ENCODE measurements at regions not wholly inside any gene's neighbourhood (a gene's known extent, or its start where the extent isn't known, plus 50 kb on each side); places are given as distances from the start of the nearest gene placed in this dataset.

- no peak overlapping the region for H3K27ac ChIP-seq
- no peak overlapping the region for H3K4me3 ChIP-seq
- H3K27me3 ChIP-seq (replicated peaks; ENCODE audit: insufficient read depth) = no peaks in the 10 kb centered on the region
- no peaks in the 10 kb centered on the region for H3K9me3 ChIP-seq
- H3K36me3 ChIP-seq = no peaks in the 10 kb centered on the region
- DNase-seq (ENCODE audit: low spot score) = no peak
- no peak for ATAC-seq (ENCODE audit: insufficient number of reproducible peaks, low FRiP score, low read depth)
- TF ChIP-seq CTCF (IDR thresholded peaks at IDR 0.05) = no peak
- H3K4me1 ChIP-seq (ENCODE audit: control insufficient read depth in 1 of 2, low read depth in 2 of 2) = no peaks in the 10 kb centered on the region
Measured at GRCh38 chr2:67216103-67216502, 181.0 kb upstream of the ETAA1 start.

GRCh38 chr2:67216881-67217280 lies 180.3 kb upstream of the ETAA1 start:
- DNase-seq (ENCODE audit: low spot score) (no peak), ATAC-seq (ENCODE audit: insufficient number of reproducible peaks, low FRiP score, low read depth) (no peak)
- Histone ChIP-seq H3K4me3 (no peak overlapping the region), H3K27ac (no peak overlapping the region), H3K9me3 (no peaks in the 10 kb centered on the region), H3K27me3 (replicated peaks; ENCODE audit: insufficient read depth) (no peaks in the 10 kb centered on the region), H3K4me1 (ENCODE audit: control insufficient read depth in 1 of 2, low read depth in 2 of 2) (no peaks in the 10 kb centered on the region), H3K36me3 (no peaks in the 10 kb centered on the region)
- TF ChIP-seq CTCF (IDR thresholded peaks at IDR 0.05) = no peak

GRCh38 chr2:67217398-67217797 lies 179.7 kb upstream of the ETAA1 start:
- no peak for DNase-seq (ENCODE audit: low spot score)
- Histone ChIP-seq H3K27ac (no peak overlapping the region), H3K4me1 (ENCODE audit: control insufficient read depth in 1 of 2, low read depth in 2 of 2) (no peaks in the 10 kb centered on the region)

GRCh38 chr2:67218056-67218455 lies 179.1 kb upstream of the ETAA1 start:
- TF ChIP-seq CTCF (IDR thresholded peaks at IDR 0.05) = no peak
- Histone ChIP-seq H3K36me3 (no peaks in the 10 kb centered on the region), H3K27me3 (replicated peaks; ENCODE audit: insufficient read depth) (no peaks in the 10 kb centered on the region), H3K27ac (no peak overlapping the region), H3K4me1 (ENCODE audit: control insufficient read depth in 1 of 2, low read depth in 2 of 2) (no peaks in the 10 kb centered on the region), H3K4me3 (no peak overlapping the region), H3K9me3 (no peaks in the 10 kb centered on the region)
- DNase-seq (ENCODE audit: low spot score) = no peak
- no peak for ATAC-seq (ENCODE audit: insufficient number of reproducible peaks, low FRiP score, low read depth)

More at GRCh38 chr2:67217398-67217797, 179.7 kb upstream of the ETAA1 start:
- no peaks in the 10 kb centered on the region for H3K36me3 ChIP-seq
- no peak overlapping the region for H3K4me3 ChIP-seq
- ATAC-seq (ENCODE audit: insufficient number of reproducible peaks, low FRiP score, low read depth) = no peak
- TF ChIP-seq CTCF (IDR thresholded peaks at IDR 0.05) = no peak
- no peaks in the 10 kb centered on the region for H3K27me3 ChIP-seq (replicated peaks; ENCODE audit: insufficient read depth)
- no peaks in the 10 kb centered on the region for H3K9me3 ChIP-seq

GRCh38 chr2:67219651-67220050 lies 177.5 kb upstream of the ETAA1 start:
- DNase-seq (ENCODE audit: low spot score) (no peak), ATAC-seq (ENCODE audit: insufficient number of reproducible peaks, low FRiP score, low read depth) (no peak)
- Histone ChIP-seq H3K36me3 (no peaks in the 10 kb centered on the region), H3K27me3 (replicated peaks; ENCODE audit: insufficient read depth) (no peaks in the 10 kb centered on the region), H3K27ac (no peak overlapping the region), H3K9me3 (no peaks in the 10 kb centered on the region), H3K4me1 (ENCODE audit: control insufficient read depth in 1 of 2, low read depth in 2 of 2) (no peaks in the 10 kb centered on the region), H3K4me3 (no peak overlapping the region)
- TF ChIP-seq CTCF (IDR thresholded peaks at IDR 0.05) = no peak
